HG03175 (cell line): ENCODE measurements at regions not wholly inside any gene's neighbourhood (a gene's known extent, or its start where the extent isn't known, plus 50 kb on each side); places are given as distances from the start of the nearest gene placed in this dataset.
"Not testable (repeated sequence)": the region's sequence is repeated elsewhere in the genome, so short reads cannot be mapped to it uniquely, and the experiment has no call there.

Experiments used
- ATAC-seq: cut with Tn5 transposase; IDR thresholded peaks from one replicate; pipeline ENCODE4 v1.9.1; 2021; ENCODE audit warnings: mild to moderate bottlenecking, moderate library complexity; ENCODE audit not compliant: unreplicated experiment

- ATAC-seq: not testable (repeated sequence)
These were observed 54.0 kb upstream of the WWC2 start for GRCh38 chr4:183044924-183045640.

- no peak for ATAC-seq
These were observed 60.6 kb upstream of the WWC2 start for GRCh38 chr4:183038436-183038835.

DNA sequence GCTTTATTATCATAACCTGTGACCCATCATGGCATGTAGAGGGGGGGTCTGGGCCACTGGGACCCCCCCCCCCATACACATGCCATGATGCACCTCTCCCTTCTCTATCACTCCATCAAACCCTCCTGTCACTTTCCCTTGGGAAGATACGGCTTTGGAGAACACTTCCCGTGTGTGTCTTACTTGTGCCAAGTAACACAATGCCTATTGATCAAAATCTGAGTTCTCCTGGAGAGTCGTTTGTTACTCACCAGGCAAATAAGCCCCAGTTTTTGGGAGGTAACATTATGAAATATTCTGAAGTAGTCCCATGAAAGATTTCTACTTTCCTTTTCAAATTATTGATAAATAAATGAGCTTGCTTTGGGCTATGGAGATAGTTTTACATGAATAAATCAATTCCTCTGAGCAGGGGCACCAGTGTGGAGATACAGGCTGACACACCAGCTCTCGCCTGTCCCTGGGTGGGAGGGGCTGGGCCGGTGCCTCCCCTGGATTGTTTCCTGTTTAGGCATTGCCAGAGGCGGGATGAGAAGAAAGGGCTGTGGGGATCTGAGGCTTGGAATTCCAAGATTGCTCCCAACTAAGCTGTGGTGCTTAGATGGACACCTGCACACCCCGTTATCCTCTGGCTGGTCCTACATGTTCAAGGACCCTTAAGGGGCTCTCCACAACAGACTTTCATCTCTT is 63.2 kb upstream of the WWC2 start:
- ATAC-seq: no peak

DNA sequence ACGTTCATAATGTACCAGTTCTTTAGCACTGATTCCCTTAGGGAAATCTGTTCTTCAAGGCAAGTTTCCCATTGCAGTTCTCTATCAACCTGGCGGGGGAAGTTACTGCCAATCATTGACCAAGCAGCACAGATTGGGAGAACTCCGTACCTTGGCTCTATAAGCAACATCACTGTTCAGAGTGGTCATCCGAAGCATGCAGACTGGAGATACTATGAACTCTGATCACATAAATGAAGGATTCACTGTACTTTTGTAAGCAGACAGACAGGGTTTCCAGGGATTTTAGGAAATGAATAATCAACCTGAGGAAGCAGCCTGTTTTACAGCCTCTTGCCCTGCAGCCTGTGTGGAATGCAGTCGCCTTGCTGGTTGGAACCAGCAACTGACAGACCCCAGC is 63.8 kb upstream of the WWC2 start:
- no peak for ATAC-seq

DNA sequence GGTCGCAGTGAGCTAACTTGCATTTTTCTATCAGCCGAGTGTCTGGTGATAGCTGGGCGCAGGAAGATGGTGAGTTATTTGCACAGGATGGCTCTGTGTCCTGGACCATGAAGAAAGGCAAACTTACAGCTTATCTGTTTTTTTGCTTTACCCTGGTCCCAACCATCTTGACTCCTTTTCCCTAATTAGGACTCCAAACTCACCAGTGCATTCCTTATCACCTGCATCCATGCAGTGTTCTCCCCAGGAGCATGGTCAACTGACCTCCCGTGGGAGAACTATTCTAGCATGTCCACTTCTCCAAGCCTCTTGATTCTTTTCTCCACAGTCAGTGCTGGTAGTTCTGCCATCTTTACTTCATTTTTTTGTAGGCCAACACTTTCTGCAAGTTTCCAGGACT is 68.2 kb upstream of the WWC2 start:
- no peak for ATAC-seq

- ATAC-seq: no peak
These were observed 68.7 kb upstream of the WWC2 start for GRCh38 chr4:183030309-183030708.

GRCh38 chr4:183029365-183029764 is 69.7 kb upstream of the WWC2 start:
- ATAC-seq: no peak

DNA sequence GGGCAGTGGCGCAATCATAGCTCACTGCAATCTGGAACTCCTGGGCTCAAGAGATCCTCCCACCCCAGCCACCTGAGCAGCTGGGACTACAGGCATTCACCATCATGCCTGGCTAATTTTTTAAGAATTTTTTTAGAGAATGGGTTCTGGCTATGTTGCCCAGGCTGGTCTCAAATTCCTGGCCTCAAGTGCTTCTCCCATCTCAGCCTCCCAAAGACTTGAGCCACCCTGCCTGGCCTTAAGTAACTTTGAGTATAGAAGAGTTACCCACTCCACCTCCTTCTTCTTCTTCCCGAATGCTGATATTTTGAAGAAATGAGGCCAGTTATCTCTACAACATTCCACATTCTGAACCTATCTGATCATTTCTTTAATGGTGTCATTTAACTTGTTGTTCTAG is 72.4 kb upstream of the WWC2 start:
- no peak for ATAC-seq

- no peak for ATAC-seq
These were observed 76.4 kb upstream of the WWC2 start for GRCh38 chr4:183022617-183023016.

- ATAC-seq: no peak
These were observed 81.1 kb upstream of the WWC2 start for GRCh38 chr4:183017962-183018361.

DNA sequence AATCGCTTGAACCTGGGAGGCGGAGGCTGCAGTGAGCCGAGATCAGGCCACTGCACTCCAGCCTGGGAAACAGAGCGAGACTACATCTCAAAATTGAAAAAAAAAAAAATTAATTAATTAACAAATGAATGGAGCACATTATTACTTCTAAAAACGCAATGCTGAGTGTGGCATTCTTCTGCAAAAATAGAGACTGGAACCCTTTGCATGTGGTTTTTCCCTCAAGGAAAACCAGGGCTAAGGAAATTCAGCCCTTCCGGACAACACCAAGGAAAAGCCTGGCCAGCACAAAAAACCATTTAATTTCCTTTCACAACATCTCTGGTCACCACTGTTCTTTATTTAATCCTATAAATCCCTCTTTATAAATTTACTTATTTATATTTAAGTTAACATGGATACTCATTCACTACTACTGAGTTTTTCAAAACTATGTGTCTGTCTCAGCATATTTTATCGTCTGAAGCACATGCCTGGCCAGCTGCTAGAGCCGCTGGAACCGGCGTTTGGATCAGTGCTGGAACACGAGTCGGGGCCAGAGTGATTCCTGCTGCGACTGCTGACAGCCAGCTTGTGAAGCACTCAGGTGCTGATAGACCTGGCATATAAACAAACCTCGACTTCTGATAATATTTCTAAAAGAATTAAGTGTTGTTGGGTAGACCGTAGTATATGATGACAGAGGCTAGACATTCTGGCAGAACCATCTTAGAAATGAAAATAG is 84.5 kb upstream of the WWC2 start:
- no peak for ATAC-seq

GRCh38 chr4:183013730-183014002 is 85.4 kb upstream of the WWC2 start:
- ATAC-seq: no peak

- no peak for ATAC-seq
These were observed 86.0 kb upstream of the WWC2 start for GRCh38 chr4:183012879-183013729.

GRCh38 chr4:183011213-183011907 is 87.7 kb upstream of the WWC2 start:
- ATAC-seq: no peak

DNA sequence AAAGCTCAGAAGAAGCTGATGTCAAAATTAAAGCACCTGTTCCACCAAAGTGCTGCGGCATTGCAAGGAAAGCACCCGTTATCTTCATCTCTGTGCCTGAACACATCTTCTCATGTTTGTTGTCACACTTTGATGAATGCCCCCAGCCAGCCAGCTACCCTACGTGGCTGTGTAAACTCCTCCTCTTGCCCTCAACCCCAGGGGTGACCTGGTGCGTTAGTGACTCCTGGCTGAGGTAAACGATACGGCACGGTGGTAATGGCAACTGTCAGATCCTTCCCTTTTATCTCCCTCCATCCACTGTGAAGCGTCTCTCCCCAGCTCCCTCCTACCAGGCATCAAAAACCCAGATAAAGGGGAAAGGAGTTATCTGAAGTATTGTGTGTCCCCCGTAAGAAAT is 90.6 kb upstream of the WWC2 start:
- ATAC-seq: no peak

DNA sequence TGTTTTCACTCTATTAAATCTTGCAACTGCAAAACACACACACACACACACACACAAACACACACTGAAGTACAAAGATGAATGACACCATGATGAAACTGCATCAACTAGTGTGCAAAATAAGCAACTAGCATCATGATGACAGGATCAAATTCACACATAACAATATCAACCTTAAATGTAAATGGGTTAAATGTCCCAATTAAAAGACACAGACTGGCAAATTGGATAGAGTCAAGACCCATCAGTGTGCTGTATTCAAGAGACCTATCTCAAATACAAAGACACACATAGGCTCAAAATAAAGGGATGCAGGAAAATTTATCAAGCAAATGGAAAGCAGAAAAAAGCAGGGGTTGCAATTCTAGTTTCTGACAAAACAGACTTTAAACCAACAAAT is 87.2 kb upstream of the DCTD start:
- ATAC-seq: not testable (repeated sequence)

- no peak for ATAC-seq
These were observed 77.0 kb upstream of the DCTD start for GRCh38 chr4:182994171-182994570.

DNA sequence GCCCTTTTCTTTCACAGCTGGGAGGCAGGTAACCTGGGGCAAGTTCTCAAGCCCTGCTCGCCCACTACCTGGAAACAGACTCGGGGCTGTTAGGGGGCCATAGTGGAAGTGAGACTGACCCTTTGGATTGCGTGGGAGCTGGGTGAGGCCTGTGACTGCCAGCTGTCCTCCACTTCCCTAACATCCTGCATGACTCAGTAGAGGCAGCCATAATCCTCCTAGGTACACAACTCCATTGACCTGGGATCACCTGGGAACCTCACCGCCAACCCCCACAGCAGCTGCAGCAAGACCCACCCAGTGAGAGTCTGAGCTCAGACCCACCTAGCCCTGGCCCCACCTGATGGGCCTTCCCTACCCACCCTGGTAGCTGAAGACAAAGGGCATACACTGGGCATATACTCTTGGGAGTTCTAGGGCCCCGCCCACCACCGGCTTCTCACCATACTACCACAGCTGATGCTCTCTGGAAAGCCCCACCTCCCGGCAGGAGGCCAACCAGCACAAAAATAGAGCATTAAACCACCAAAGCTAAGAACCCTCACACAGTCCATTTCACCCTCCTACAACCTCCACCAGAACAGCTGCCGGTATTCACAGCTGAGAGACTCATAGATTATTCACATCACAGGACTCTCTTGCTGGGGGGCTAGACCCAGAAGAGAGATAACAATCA is 61.1 kb upstream of the DCTD start:
- peak; percentile 72 for ATAC-seq

GRCh38 chr4:182975806-182976205 is 58.6 kb upstream of the DCTD start:
- ATAC-seq: peak; percentile 60

DNA sequence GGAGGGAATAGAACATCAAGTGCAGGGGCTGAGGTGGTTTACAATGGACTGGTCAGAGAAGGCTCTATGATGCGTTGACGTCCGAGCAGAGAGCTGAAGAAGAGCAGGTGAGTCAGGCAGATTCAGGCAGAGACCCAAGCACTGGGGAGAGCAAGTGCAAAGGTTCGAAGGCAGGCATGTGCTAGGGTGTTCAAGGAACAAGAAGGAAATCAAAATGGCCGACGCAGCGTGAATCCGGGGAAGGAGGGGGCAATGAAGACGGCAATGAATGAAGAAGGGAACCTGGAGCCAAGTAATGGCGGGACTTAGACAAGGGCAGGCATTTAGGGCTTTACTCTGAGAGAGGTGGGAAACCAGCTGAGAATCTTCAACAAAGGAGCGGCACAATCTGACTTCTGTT is 56.8 kb upstream of the DCTD start:
- no peak for ATAC-seq
